GM13976 (cell line): ENCODE measurements at regions not wholly inside any gene's neighbourhood (a gene's known extent, or its start where the extent isn't known, plus 50 kb on each side); places are given as distances from the start of the nearest gene placed in this dataset.
"Not testable (repeated sequence)": the region's sequence is repeated elsewhere in the genome, so short reads cannot be mapped to it uniquely, and the experiment has no call there.

Source experiments
- DNase-seq: peaks from one replicate; pipeline ENCODE4 v3.0.0; 2012; ENCODE audit warnings: low spot score
- CTCF ChIP-seq: IDR thresholded peaks from 2 replicates; pipeline ENCODE4 v1.5.1; 2012; ENCODE audit warnings: borderline replicate concordance, mild to moderate bottlenecking; ENCODE audit not compliant: insufficient read depth; ENCODE audit errors: extremely low read depth, missing control alignments, control extremely low read depth
- in situ Hi-C: fragments of 300-500 bp; cut with MboI; formaldehyde crosslinking; loops from one replicate; pipeline ENCODE4 v1.12.0; 2022; ENCODE audit warnings: low sequenced_read_pairs, mixed read lengths, inconsistent platforms; ENCODE audit not compliant: unreplicated experiment

DNA sequence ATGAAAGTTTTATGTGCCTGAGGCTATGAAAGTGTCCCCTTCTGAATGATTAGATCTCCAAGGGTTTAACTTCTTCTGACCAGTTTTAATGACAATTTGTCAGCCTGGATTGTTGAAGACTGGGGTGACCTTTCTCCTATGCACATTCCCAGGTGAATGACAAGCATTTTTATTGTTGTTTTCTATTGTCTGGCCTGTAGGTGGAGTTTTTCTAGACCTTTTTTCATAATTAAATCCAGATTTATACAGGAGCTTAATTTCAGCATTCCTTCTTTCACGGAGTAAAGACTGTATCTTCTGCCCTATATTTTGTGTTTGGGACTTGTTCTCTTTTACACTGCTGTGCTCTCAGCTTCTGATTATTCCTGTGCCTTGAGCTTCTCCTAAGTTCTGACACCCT is 125.0 kb upstream of the FAR2 start:
- in situ Hi-C loops: no loop called here
- no peak for TF ChIP-seq CTCF
- no peak for DNase-seq

DNA sequence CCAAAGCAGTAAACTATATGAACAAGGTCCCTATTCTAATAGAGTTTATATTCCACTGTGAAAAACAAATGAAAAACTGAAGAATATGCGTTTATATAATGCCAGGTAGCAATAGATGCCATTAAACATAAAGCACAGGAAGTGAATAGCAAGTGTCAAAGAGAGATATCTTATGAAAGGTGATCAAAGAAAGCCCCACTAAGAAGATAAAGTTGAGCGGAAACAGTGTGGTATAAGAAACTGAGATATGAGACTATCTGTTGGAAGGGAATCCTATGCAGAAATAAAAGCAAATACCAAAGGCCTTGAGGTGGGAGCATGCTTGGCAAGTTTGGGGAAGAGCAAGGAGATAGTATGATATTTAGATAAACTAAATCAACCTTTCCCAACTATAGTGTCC is 123.1 kb upstream of the FAR2 start:
- no peak for TF ChIP-seq CTCF
- in situ Hi-C loops: no loop called here
- DNase-seq: no peak

DNA sequence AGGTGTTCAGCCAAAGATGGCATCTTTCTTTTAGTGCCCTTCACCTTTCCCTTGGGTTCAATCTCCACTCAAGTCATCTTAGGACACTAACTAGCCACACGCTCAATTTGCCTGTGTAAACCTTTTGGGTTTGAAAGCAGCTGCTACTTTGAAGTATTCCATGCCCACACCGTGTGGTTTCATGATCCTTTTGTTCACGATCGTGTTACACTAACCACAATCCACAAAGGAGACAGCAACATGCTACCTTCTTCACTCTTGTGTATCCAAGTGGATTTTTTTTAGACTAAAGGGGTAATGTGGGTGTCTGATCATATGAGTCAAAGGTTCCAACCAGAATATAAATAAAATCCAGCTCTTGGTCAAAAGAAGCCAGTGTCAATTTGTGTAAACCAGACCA is 122.7 kb upstream of the FAR2 start:
- in situ Hi-C loops: no loop called here
- TF ChIP-seq CTCF: no peak
- DNase-seq: no peak

- in situ Hi-C loops, DNase-seq: not testable (repeated sequence)
Observed at GRCh38 chr12:29029484-29029883, 119.6 kb upstream of the FAR2 start.

DNA sequence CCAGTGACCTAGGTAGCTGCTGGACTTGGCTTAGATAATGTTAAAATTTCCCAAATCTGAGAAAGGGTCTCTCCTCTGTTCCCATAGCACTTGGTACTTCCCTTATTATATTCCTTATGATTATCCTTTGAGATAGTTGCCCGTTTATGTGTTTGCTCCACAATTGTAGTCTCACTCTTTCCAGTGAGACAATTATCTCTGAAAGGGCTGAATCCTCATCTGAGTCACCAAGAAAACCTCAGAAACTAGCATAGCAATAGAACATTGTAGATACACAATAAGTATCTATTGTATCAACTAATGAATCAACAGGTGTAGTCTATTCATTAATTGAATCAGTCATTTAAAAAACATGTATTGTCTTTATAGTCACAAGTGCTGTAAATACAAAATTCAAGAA is 119.1 kb upstream of the FAR2 start:
- in situ Hi-C loops: no loop called here
- no peak for TF ChIP-seq CTCF
- no peak for DNase-seq

- in situ Hi-C loops: no loop called here
- DNase-seq: no peak
- TF ChIP-seq CTCF: no peak
Observed at GRCh38 chr12:29032446-29032845, 116.6 kb upstream of the FAR2 start.

DNA sequence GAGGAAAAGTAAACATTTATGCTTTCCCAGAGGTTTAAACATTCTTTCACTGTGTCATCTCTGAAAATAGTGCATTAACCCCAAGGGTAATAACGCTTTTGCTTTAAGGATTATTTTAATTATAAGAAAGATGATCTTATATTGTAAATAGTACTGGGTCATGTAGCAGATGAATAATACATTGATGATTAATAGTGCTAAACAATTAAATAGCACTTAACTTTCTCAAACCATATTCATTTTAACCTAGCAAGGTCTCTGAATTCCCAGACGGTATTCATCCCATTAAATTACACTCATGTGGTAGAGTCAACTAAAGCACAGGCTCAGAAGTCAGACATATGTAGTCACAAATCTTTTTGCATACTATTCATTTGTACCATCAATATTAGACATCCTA is 115.6 kb upstream of the FAR2 start:
- no peak for TF ChIP-seq CTCF
- no peak for DNase-seq
- in situ Hi-C loops: no loop called here
